HepG2 (cell line): ENCODE measurements at regions not wholly inside any gene's neighbourhood (a gene's known extent, or its start where the extent isn't known, plus 50 kb on each side); places are given as distances from the start of the nearest gene placed in this dataset.

Source experiments
- ATAC-seq: fragments of 200-7000 bp; cut with Tn5 transposase; 3 replicates; pipeline ENCODE4 v1.9.1; 2020; ENCODE audit warnings: mild to moderate bottlenecking, moderate library complexity
- BruUV-seq: library from RNA; stranded (reverse); fragments of 400-500 nt; replicated peaks from 2 replicates; lab custom pipeline; 2021; lab: Mats Ljungman, UMichigan
- CTCF ChIA-PET: fragments of 300-600 bp; formaldehyde crosslinking; extraction: SDS; loops from one replicate; lab custom pipeline; 2021; ENCODE audit warnings: low total read pairs, inconsistent platforms, low intra/inter-chr PET ratio; lab: Yijun Ruan, JAX
- POLR2A ChIA-PET: fragments of 350-600 bp; sonication (Branson Sonifier 250); formaldehyde crosslinking; loops from one replicate; lab custom pipeline; 2020; ENCODE audit warnings: antibody characterized with exemption, inconsistent platforms; lab: Yijun Ruan, JAX
- DNase-seq: peaks from one replicate; pipeline ENCODE4 v3.0.0-alpha.2; 2015; ENCODE audit warnings: low spot score
- FAIRE-seq: peaks from 3 replicates; lab custom pipeline; 2011; peaks lifted over from hg19 to GRCh38; lab: Jason Lieb, UNC
- H2AFZ ChIP-seq: one replicate; pipeline ENCODE4 v1.6.1; 2011; ENCODE audit warnings: low read length, inconsistent platforms
- H3K27ac ChIP-seq: fragments of 300-600 bp; 3 replicates; pipeline ENCODE4 v1.8.0; 2011; ENCODE audit warnings: mixed run types, mild to moderate bottlenecking, mixed read lengths, low read length, inconsistent platforms; ENCODE audit not compliant: insufficient read depth; ENCODE audit errors: extremely low read length
- H3K27me3 ChIP-seq, 2 experiments: fragments of 200-600 bp in 1 of 2; 2 replicates in 1 of 2; 3 replicates in 1 of 2; pipeline versions ENCODE4 v1.6.0 to v1.8.0; 2011; ENCODE audit warnings: low read length in 2 of 2, mild to moderate bottlenecking in 2 of 2, moderate library complexity in 2 of 2, inconsistent platforms in 1 of 2; ENCODE audit not compliant: insufficient read depth in 2 of 2, control insufficient read depth in 1 of 2
- H3K36me3 ChIP-seq, 2 experiments: fragments of 200-600 bp in 1 of 2; replicated peaks in 1 of 2; 2 replicates in 1 of 2; 3 replicates in 1 of 2; pipeline versions ENCODE4 v1.5.1 to v1.8.0; 2011; ENCODE audit warnings: low read length in 2 of 2, inconsistent platforms in 1 of 2; ENCODE audit not compliant: insufficient read depth in 2 of 2, control insufficient read depth in 1 of 2
- H3K4me1 ChIP-seq: 2 replicates; pipeline ENCODE4 v1.5.1; 2012; ENCODE audit warnings: low read length, inconsistent platforms; ENCODE audit not compliant: insufficient read depth
- H3K4me2 ChIP-seq: 2 replicates; pipeline ENCODE4 v1.6.0; 2011; ENCODE audit warnings: low read depth, low read length, inconsistent platforms
- H3K4me3 ChIP-seq, 3 experiments: fragments of 200-600 bp in 1 of 3; sonication (generic), shearing (Covaris generic) in 1 of 3; replicated peaks in 1 of 3; 2 replicates each; pipeline ENCODE4 v1.5.1; 2011 to 2016; ENCODE audit warnings: low read length in 3 of 3, inconsistent platforms in 2 of 3, low read depth in 2 of 3, mild to moderate bottlenecking in 2 of 3, control low read depth in 1 of 3, mixed read lengths in 1 of 3; ENCODE audit not compliant: insufficient read depth in 1 of 3
- H3K79me2 ChIP-seq: one replicate; pipeline ENCODE4 v1.6.1; 2011; ENCODE audit warnings: low read length, inconsistent platforms; ENCODE audit not compliant: insufficient read depth
- H3K9ac ChIP-seq: 2 replicates; pipeline ENCODE4 v1.6.0; 2011; ENCODE audit warnings: mild to moderate bottlenecking, low read depth, low read length, inconsistent platforms; ENCODE audit not compliant: insufficient read depth
- H3K9me3 ChIP-seq: 2 replicates; pipeline ENCODE4 v1.5.1; 2012; ENCODE audit warnings: mild to moderate bottlenecking, low read length
- H4K20me1 ChIP-seq: 2 replicates; pipeline ENCODE4 v1.6.0; 2011; ENCODE audit warnings: inconsistent platforms, mild to moderate bottlenecking, low read length, moderate library complexity; ENCODE audit not compliant: insufficient read depth
- ARID2 ChIP-seq: sonication (generic); formaldehyde crosslinking; IDR thresholded peaks from 2 replicates; pipeline ENCODE4 v1.8.1; 2022; ENCODE audit warnings: mild to moderate bottlenecking, missing genetic modification reagents, borderline replicate concordance
- DR1 ChIP-seq: sonication (generic); formaldehyde crosslinking; IDR thresholded peaks from 2 replicates; pipeline ENCODE4 v1.8.0; 2021; ENCODE audit warnings: mild to moderate bottlenecking, missing genetic modification reagents, inconsistent platforms
- GATAD2A ChIP-seq: IDR thresholded peaks from 2 replicates; pipeline ENCODE4 v1.6.1; 2016
- NFE2L2 ChIP-seq: fragments of 150-350 bp; IDR thresholded peaks from 2 replicates; pipeline ENCODE4 v1.6.1; 2014; ENCODE audit warnings: low read length
- NFIB ChIP-seq: sonication (generic); formaldehyde crosslinking; IDR thresholded peaks from 2 replicates; pipeline ENCODE4 v1.9.0; 2021; ENCODE audit warnings: missing genetic modification reagents, mild to moderate bottlenecking, borderline replicate concordance
- TBL1XR1 ChIP-seq: fragments of 150-350 bp; IDR thresholded peaks from 2 replicates; pipeline ENCODE4 v1.6.1; 2014; ENCODE audit warnings: borderline replicate concordance, low read length; ENCODE audit not compliant: partially characterized antibody
- ZBTB7B ChIP-seq: sonication (generic); formaldehyde crosslinking; IDR thresholded peaks from 2 replicates; pipeline ENCODE4 v1.4.0; 2020; ENCODE audit warnings: missing genetic modification reagents
- ZNF296 ChIP-seq: sonication (generic); formaldehyde crosslinking; conservative IDR thresholded peaks from 2 replicates; pipeline ENCODE4 v1.5.0; 2020; ENCODE audit warnings: mild to moderate bottlenecking, missing genetic modification reagents
- ZNF367 ChIP-seq: sonication (generic); formaldehyde crosslinking; IDR thresholded peaks from 2 replicates; pipeline ENCODE4 v1.4.0; 2020; ENCODE audit warnings: missing genetic modification reagents, borderline replicate concordance
- ZNF431 ChIP-seq: sonication (generic); formaldehyde crosslinking; IDR thresholded peaks from 2 replicates; pipeline ENCODE4 v1.9.0; 2022; ENCODE audit warnings: missing genetic modification reagents, low read depth, mild to moderate bottlenecking, borderline replicate concordance
- WGBS: methylation state at CpG from one replicate; pipeline ENCODE4 v1.1.6; 2017; ENCODE audit warnings: low lambda C conversion rate; 5-methylcytosine and 5-hydroxymethylcytosine counted together
- in situ Hi-C: cut with HindIII; loops from 2 replicates; pipeline ENCODE4 v1.10.0; 2017; ENCODE audit warnings: low pct_unique_long_range_greater_than_20kb; ENCODE audit not compliant: extremely low pct_ligation_motif_present
- intact Hi-C: fragments of 100-400 bp; cut with micrococcal nuclease; formaldehyde crosslinking; loops from one replicate; pipeline ENCODE4 v1.10.0; 2022; ENCODE audit not compliant: unreplicated experiment
- TF ChIP-seq, protein P1 (sequence below): sonication (generic); formaldehyde crosslinking; IDR thresholded peaks from 2 replicates; pipeline ENCODE4 v1.5.0; 2020; ENCODE audit warnings: mild to moderate bottlenecking, missing genetic modification reagents
- TF ChIP-seq, protein P2 (sequence below): IDR thresholded peaks from 2 replicates; pipeline ENCODE4 v1.4.0; 2020; ENCODE audit warnings: mild to moderate bottlenecking, missing genetic modification reagents
- TF ChIP-seq, protein P3 (sequence below): sonication (generic); formaldehyde crosslinking; IDR thresholded peaks from 2 replicates; pipeline ENCODE4 v1.5.1; 2020; ENCODE audit warnings: mild to moderate bottlenecking, missing genetic modification reagents, moderate library complexity
- TF ChIP-seq, protein P4 (sequence below): sonication (generic); formaldehyde crosslinking; IDR thresholded peaks from 2 replicates; pipeline ENCODE4 v1.5.1; 2020; ENCODE audit warnings: mild to moderate bottlenecking, missing genetic modification reagents, borderline replicate concordance

DNA sequence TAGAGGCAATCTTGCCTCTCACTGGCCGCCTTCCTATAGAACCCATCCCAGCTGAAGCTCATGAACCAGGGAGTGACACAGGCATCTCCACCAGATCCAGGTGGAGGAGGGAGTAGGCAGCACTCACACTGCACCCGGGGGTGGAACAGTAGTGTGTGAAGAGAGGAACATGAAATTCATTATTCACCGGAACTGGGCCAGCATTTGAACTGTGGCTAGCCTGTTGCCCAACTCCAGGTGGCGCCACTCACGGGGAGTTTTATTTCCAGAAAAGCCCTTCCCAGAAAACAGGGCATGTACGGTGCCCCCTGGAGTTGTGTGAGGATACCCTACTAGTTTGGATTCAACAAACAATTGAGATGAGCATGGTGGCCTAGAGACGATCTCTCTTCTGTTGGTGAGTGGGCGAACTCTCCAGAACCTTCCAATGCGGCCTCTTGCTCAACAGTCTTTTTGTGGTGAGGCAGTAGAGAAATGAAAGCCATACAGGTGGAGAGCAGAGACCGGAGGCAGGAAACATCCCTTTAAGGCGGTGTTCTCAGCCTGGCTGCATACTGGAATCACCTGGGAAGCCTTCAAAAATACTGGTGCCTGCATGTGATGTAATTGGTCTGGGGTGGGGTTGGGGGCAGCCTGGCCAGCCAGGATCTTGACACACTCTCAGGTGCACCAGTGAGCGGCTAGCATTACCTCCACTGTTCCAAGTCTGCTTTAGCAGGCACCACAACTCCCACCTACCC, 73.5 kb upstream of the NEDD4L start (continued):
- TF ChIP-seq, protein P1, sequence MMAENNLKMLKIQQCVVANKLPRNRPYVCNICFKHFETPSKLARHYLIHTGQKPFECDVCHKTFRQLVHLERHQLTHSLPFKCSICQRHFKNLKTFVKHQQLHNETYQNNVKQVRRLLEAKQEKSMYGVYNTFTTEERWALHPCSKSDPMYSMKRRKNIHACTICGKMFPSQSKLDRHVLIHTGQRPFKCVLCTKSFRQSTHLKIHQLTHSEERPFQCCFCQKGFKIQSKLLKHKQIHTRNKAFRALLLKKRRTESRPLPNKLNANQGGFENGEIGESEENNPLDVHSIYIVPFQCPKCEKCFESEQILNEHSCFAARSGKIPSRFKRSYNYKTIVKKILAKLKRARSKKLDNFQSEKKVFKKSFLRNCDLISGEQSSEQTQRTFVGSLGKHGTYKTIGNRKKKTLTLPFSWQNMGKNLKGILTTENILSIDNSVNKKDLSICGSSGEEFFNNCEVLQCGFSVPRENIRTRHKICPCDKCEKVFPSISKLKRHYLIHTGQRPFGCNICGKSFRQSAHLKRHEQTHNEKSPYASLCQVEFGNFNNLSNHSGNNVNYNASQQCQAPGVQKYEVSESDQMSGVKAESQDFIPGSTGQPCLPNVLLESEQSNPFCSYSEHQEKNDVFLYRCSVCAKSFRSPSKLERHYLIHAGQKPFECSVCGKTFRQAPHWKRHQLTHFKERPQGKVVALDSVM (CRISPR knock-in tag) = peak; percentile 25; the same call in 1 of the 2 replicates
- no peak for TF ChIP-seq GATAD2A (CRISPR knock-in tag)
- no peak for TF ChIP-seq TBL1XR1
- peak; percentile 45; the same call in 1 of the 2 replicates for TF ChIP-seq ARID2 (CRISPR knock-in tag)

DNA sequence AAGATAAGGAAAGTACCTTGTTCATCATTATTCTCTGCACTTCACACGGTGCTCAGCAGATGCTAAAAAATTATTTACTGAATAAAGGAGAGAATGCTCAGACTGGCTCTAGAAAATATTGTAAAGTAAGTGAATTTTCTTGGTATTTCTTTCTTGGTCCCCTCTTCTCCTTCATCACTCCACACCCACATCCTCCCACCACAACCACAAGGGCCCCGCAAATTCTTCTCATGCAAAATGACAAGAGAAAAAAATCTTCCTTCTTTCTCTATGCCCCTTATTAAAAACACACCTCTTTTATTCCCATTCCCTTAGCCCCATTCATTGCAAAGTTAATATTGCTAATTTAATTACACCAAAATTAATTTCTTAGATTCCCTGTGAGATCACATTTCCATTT, 74.2 kb upstream of the NEDD4L start:
- H3K4me2 ChIP-seq = no peak overlapping the region
- H4K20me1 ChIP-seq = no peaks in the 10 kb centered on the region
- POLR2A ChIA-PET = no interaction called here
- H3K9ac ChIP-seq = no peak overlapping the region
- no peaks in the 10 kb centered on the region for H3K79me2 ChIP-seq
- intact Hi-C loops (loop anchor here (5.0 kb wide), 2 partner anchors 42 to 72 kb away; partner anchors contain the start of gene NEDD4L), in situ Hi-C loops (no loop called here)
- ATAC-seq (no peak), DNase-seq (no peak), FAIRE-seq (no peak)
- no peaks in the 10 kb centered on the region for H3K36me3 ChIP-seq
- H3K27ac ChIP-seq = no peak overlapping the region
- H2AFZ ChIP-seq = no peak overlapping the region
- H3K27me3 ChIP-seq = no peaks in the 10 kb centered on the region
- WGBS = 90% methylated on average over 2 of the region's 2 CpGs
- BruUV-seq = no TSS peak
- H3K9me3 ChIP-seq = no peaks in the 10 kb centered on the region
- H3K4me1 ChIP-seq = peaks cover 42% of the 10 kb centered on the region
- CTCF ChIA-PET = no interaction called here
- no peak overlapping the region for H3K4me3 ChIP-seq
- TF ChIP-seq, protein P2, sequence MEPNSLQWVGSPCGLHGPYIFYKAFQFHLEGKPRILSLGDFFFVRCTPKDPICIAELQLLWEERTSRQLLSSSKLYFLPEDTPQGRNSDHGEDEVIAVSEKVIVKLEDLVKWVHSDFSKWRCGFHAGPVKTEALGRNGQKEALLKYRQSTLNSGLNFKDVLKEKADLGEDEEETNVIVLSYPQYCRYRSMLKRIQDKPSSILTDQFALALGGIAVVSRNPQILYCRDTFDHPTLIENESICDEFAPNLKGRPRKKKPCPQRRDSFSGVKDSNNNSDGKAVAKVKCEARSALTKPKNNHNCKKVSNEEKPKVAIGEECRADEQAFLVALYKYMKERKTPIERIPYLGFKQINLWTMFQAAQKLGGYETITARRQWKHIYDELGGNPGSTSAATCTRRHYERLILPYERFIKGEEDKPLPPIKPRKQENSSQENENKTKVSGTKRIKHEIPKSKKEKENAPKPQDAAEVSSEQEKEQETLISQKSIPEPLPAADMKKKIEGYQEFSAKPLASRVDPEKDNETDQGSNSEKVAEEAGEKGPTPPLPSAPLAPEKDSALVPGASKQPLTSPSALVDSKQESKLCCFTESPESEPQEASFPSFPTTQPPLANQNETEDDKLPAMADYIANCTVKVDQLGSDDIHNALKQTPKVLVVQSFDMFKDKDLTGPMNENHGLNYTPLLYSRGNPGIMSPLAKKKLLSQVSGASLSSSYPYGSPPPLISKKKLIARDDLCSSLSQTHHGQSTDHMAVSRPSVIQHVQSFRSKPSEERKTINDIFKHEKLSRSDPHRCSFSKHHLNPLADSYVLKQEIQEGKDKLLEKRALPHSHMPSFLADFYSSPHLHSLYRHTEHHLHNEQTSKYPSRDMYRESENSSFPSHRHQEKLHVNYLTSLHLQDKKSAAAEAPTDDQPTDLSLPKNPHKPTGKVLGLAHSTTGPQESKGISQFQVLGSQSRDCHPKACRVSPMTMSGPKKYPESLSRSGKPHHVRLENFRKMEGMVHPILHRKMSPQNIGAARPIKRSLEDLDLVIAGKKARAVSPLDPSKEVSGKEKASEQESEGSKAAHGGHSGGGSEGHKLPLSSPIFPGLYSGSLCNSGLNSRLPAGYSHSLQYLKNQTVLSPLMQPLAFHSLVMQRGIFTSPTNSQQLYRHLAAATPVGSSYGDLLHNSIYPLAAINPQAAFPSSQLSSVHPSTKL = no peak
- TF ChIP-seq ZNF431 (CRISPR knock-in tag) = no peak
- TF ChIP-seq ZNF296 = no peak
- TF ChIP-seq ZNF367 = no peak
- TF ChIP-seq, protein P3, sequence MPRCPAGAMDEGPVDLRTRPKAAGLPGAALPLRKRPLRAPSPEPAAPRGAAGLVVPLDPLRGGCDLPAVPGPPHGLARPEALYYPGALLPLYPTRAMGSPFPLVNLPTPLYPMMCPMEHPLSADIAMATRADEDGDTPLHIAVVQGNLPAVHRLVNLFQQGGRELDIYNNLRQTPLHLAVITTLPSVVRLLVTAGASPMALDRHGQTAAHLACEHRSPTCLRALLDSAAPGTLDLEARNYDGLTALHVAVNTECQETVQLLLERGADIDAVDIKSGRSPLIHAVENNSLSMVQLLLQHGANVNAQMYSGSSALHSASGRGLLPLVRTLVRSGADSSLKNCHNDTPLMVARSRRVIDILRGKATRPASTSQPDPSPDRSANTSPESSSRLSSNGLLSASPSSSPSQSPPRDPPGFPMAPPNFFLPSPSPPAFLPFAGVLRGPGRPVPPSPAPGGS (CRISPR knock-in tag) = no peak
- TF ChIP-seq NFE2L2 = no peak
- no peak for TF ChIP-seq NFIB (CRISPR knock-in tag)
- TF ChIP-seq DR1 (CRISPR knock-in tag) = no peak
- TF ChIP-seq, protein P4, sequence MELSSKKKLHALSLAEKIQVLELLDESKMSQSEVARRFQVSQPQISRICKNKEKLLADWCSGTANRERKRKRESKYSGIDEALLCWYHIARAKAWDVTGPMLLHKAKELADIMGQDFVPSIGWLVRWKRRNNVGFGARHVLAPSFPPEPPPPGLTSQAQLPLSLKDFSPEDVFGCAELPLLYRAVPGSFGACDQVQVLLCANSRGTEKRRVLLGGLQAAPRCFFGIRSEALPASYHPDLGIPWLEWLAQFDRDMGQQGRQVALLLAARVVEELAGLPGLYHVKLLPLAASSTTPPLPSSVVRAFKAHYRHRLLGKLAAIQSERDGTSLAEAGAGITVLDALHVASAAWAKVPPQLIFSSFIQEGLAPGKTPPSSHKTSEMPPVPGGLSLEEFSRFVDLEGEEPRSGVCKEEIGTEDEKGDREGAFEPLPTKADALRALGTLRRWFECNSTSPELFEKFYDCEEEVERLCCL (CRISPR knock-in tag) = no peak
- no peak for TF ChIP-seq ZBTB7B
